Epithelial cell of esophagus (primary cell): ENCODE measurements at regions not wholly inside any gene's neighbourhood (a gene's known extent, or its start where the extent isn't known, plus 50 kb on each side); places are given as distances from the start of the nearest gene placed in this dataset.
"Not testable (repeated sequence)": the region's sequence is repeated elsewhere in the genome, so short reads cannot be mapped to it uniquely, and the experiment has no call there.

Experiments used
- DNase-seq: peaks from one replicate; pipeline ENCODE4 v3.0.0; 2010; ENCODE audit warnings: low read depth
- H3K4me3 ChIP-seq: 2 replicates; pipeline ENCODE4 v1.5.1; 2011; ENCODE audit warnings: mild to moderate bottlenecking, low read length, control low read depth
- CTCF ChIP-seq: IDR thresholded peaks from 2 replicates; pipeline ENCODE4 v1.5.1; 2011; ENCODE audit warnings: low read depth, mild to moderate bottlenecking, low read length, control low read depth, inconsistent platforms; ENCODE audit not compliant: insufficient read depth; ENCODE audit errors: missing control alignments

- H3K4me3 ChIP-seq, DNase-seq: not testable (repeated sequence)
Observed at GRCh38 chr5:71343994-71344393, 111.5 kb upstream of the BDP1 start.

- H3K4me3 ChIP-seq, DNase-seq: not testable (repeated sequence)
Observed at GRCh38 chr5:71372601-71373000, 82.8 kb upstream of the BDP1 start.

GRCh38 chr5:71373054-71373734 lies 82.3 kb upstream of the BDP1 start:
- not testable (repeated sequence) for H3K4me3 ChIP-seq

GRCh38 chr5:71384204-71384603 lies 71.2 kb upstream of the BDP1 start:
- DNase-seq, H3K4me3 ChIP-seq: not testable (repeated sequence)

More at GRCh38 chr5:71373054-71373734, 82.3 kb upstream of the BDP1 start:
- DNase-seq, result not testable (repeated sequence)

GRCh38 chr5:71384706-71385105 lies 70.7 kb upstream of the BDP1 start:
- no peak for DNase-seq
- TF ChIP-seq CTCF, result no peak
- no peak overlapping the region for H3K4me3 ChIP-seq

- H3K4me3 ChIP-seq, DNase-seq: not testable (repeated sequence)
Observed at GRCh38 chr5:71385208-71385607, 70.2 kb upstream of the BDP1 start.

- DNase-seq, H3K4me3 ChIP-seq: not testable (repeated sequence)
Observed at GRCh38 chr5:71388184-71388583, 67.3 kb upstream of the BDP1 start.

- peak overlapping the region; percentile 25 for H3K4me3 ChIP-seq
- peak; percentile 25 for DNase-seq
Observed at GRCh38 chr5:71398400-71398799, 57.1 kb upstream of the BDP1 start.

GRCh38 chr5:71398859-71399258 lies 56.6 kb upstream of the BDP1 start:
- not testable (repeated sequence) for DNase-seq, H3K4me3 ChIP-seq

GRCh38 chr5:71399443-71399842 lies 56.0 kb upstream of the BDP1 start:
- H3K4me3 ChIP-seq, DNase-seq: not testable (repeated sequence)

GRCh38 chr5:71400626-71401025 lies 54.8 kb upstream of the BDP1 start:
- DNase-seq, result not testable (repeated sequence)

GRCh38 chr5:71401150-71401549 lies 54.3 kb upstream of the BDP1 start:
- DNase-seq, H3K4me3 ChIP-seq: not testable (repeated sequence)

More at GRCh38 chr5:71400626-71401025, 54.8 kb upstream of the BDP1 start:
- not testable (repeated sequence) for H3K4me3 ChIP-seq

- DNase-seq, result not testable (repeated sequence)
Observed at GRCh38 chr5:71401564-71401963, 53.9 kb upstream of the BDP1 start.

GRCh38 chr5:71404441-71404840 lies 51.0 kb upstream of the BDP1 start:
- not testable (repeated sequence) for H3K4me3 ChIP-seq, DNase-seq

More at GRCh38 chr5:71401564-71401963, 53.9 kb upstream of the BDP1 start:
- H3K4me3 ChIP-seq, result not testable (repeated sequence)

- not testable (repeated sequence) for H3K4me3 ChIP-seq, DNase-seq
Observed at GRCh38 chr5:71404936-71405335, 50.5 kb upstream of the BDP1 start.
